SW 1271 (cell line): ENCODE measurements at regions not wholly inside any gene's neighbourhood (a gene's known extent, or its start where the extent isn't known, plus 50 kb on each side); places are given as distances from the start of the nearest gene placed in this dataset.
"Not testable (repeated sequence)": the region's sequence is repeated elsewhere in the genome, so short reads cannot be mapped to it uniquely, and the experiment has no call there.

ENCODE experiments used
- DNase-seq, 2 experiments: peaks; one replicate each; lab custom pipeline; 2025; lab: John Stamatoyannopoulos, UW

- DNase-seq = no peak
These were observed 304.2 kb downstream of the DNAH5 start for GRCh38 chr5:13640270-13640669.

GRCh38 chr5:13632676-13633075, 311.8 kb downstream of the DNAH5 start:
- peak; percentile 44 to 73 for DNase-seq

- DNase-seq = peak in 1 of 2 experiments; percentile 15
These were observed 315.3 kb downstream of the DNAH5 start for GRCh38 chr5:13629218-13629617.

GRCh38 chr5:13627673-13628454, 316.6 kb downstream of the DNAH5 start:
- DNase-seq = no peak

- DNase-seq = no peak
These were observed 318.8 kb downstream of the DNAH5 start for GRCh38 chr5:13625616-13626198.

GRCh38 chr5:13624283-13625074, 320.0 kb downstream of the DNAH5 start:
- no peak for DNase-seq

GRCh38 chr5:13613621-13614020, 330.9 kb downstream of the DNAH5 start:
- DNase-seq = no peak

GRCh38 chr5:13611604-13612003, 332.9 kb downstream of the DNAH5 start:
- DNase-seq = no peak

- DNase-seq = no peak
These were observed 335.0 kb downstream of the DNAH5 start for GRCh38 chr5:13609504-13609903.

GRCh38 chr5:13606051-13606450, 338.4 kb downstream of the DNAH5 start:
- DNase-seq = peak in 1 of 2 experiments; percentile 29

GRCh38 chr5:13601112-13601511, 343.4 kb downstream of the DNAH5 start:
- no peak for DNase-seq

GRCh38 chr5:13595978-13596377, 348.5 kb downstream of the DNAH5 start:
- no peak for DNase-seq

GRCh38 chr5:13591621-13592020, 352.9 kb downstream of the DNAH5 start:
- peak; percentile 55 to 93 for DNase-seq

GRCh38 chr5:13585324-13585723, 359.2 kb downstream of the DNAH5 start:
- no peak for DNase-seq

GRCh38 chr5:13581914-13582313, 362.6 kb downstream of the DNAH5 start:
- no peak for DNase-seq

- no peak for DNase-seq
These were observed 363.4 kb downstream of the DNAH5 start for GRCh38 chr5:13581132-13581531.

- no peak for DNase-seq
These were observed 364.4 kb downstream of the DNAH5 start for GRCh38 chr5:13580058-13580457.

- DNase-seq = not testable (repeated sequence)
These were observed 365.4 kb downstream of the DNAH5 start for GRCh38 chr5:13579091-13579490.

GRCh38 chr5:13578311-13579039, 366.0 kb downstream of the DNAH5 start:
- not testable (repeated sequence) for DNase-seq

GRCh38 chr5:13574574-13574973, 369.9 kb downstream of the DNAH5 start:
- no peak for DNase-seq

- DNase-seq = no peak
These were observed 372.3 kb downstream of the DNAH5 start for GRCh38 chr5:13572163-13572562.

- DNase-seq = no peak
These were observed 375.3 kb downstream of the DNAH5 start for GRCh38 chr5:13569090-13569715.
